HFFc6 (cell line): ENCODE measurements at regions not wholly inside any gene's neighbourhood (a gene's known extent, or its start where the extent isn't known, plus 50 kb on each side); places are given as distances from the start of the nearest gene placed in this dataset.
"Not testable (repeated sequence)": the region's sequence is repeated elsewhere in the genome, so short reads cannot be mapped to it uniquely, and the experiment has no call there.

Experiments
- DNase-seq: peaks from one replicate; pipeline ENCODE4 v3.0.0-alpha.2; 2018
- H3K27ac Mint-ChIP-seq: 2 replicates; pipeline ENCODE4 v1.8.0; 2020; ENCODE audit warnings: mild to moderate bottlenecking, mixed read lengths
- H3K27me3 Mint-ChIP-seq: 2 replicates; pipeline ENCODE4 v1.8.0; 2021; ENCODE audit warnings: mild to moderate bottlenecking, moderate library complexity, mixed read lengths; ENCODE audit not compliant: insufficient read depth
- H3K36me3 Mint-ChIP-seq: 2 replicates; pipeline ENCODE4 v1.8.0; 2021; ENCODE audit warnings: low read depth, mixed read lengths
- H3K4me1 Mint-ChIP-seq: 2 replicates; pipeline ENCODE4 v1.8.0; 2020; ENCODE audit warnings: low read depth, mixed read lengths
- H3K4me3 Mint-ChIP-seq: 2 replicates; pipeline ENCODE4 v1.8.0; 2020; ENCODE audit warnings: mild to moderate bottlenecking, moderate library complexity, mixed read lengths
- H3K9me3 Mint-ChIP-seq: 2 replicates; pipeline ENCODE4 v1.8.0; 2020; ENCODE audit warnings: mild to moderate bottlenecking, mixed read lengths
- CTCF ChIP-seq: fragments of 200-600 bp; sonication (generic); IDR thresholded peaks from 2 replicates; pipeline ENCODE4 v1.5.0; 2021; ENCODE audit warnings: antibody characterized with exemption, mild to moderate bottlenecking

- no peak overlapping the region for H3K27ac Mint-ChIP-seq
Measured at GRCh38 chr19:37303591-37304171, 67.2 kb upstream of the ZNF527 start.

GRCh38 chr19:37304190-37304883 lies 66.6 kb upstream of the ZNF527 start:
- H3K27me3 Mint-ChIP-seq: no peaks in the 10 kb centered on the region
- DNase-seq: no peak

More at GRCh38 chr19:37303591-37304171, 67.2 kb upstream of the ZNF527 start:
- Mint-ChIP-seq H3K4me3 (no peak overlapping the region), H3K27me3 (no peaks in the 10 kb centered on the region), H3K9me3 (peaks cover 40% of the 10 kb centered on the region), H3K36me3 (peaks cover 6% of the 10 kb centered on the region), H3K4me1 (no peaks in the 10 kb centered on the region)
- TF ChIP-seq CTCF: no peak
- no peak for DNase-seq

GRCh38 chr19:37304884-37305255 lies 66.0 kb upstream of the ZNF527 start:
- no peaks in the 10 kb centered on the region; the same call in 1 of the 2 replicates for H3K27me3 Mint-ChIP-seq
- no peaks in the 10 kb centered on the region for H3K4me1 Mint-ChIP-seq
- DNase-seq: no peak
- no peak overlapping the region for H3K4me3 Mint-ChIP-seq
- no peak for TF ChIP-seq CTCF
- H3K36me3 Mint-ChIP-seq: peaks cover 6% of the 10 kb centered on the region
- H3K9me3 Mint-ChIP-seq: peaks cover 40% of the 10 kb centered on the region
- H3K27ac Mint-ChIP-seq: no peak overlapping the region

More at GRCh38 chr19:37304190-37304883, 66.6 kb upstream of the ZNF527 start:
- H3K4me3 Mint-ChIP-seq: no peak overlapping the region
- no peaks in the 10 kb centered on the region for H3K4me1 Mint-ChIP-seq
- peaks cover 40% of the 10 kb centered on the region for H3K9me3 Mint-ChIP-seq
- H3K36me3 Mint-ChIP-seq: peaks cover 6% of the 10 kb centered on the region
- H3K27ac Mint-ChIP-seq: no peak overlapping the region
- TF ChIP-seq CTCF: no peak

- DNase-seq: no peak
- Mint-ChIP-seq H3K4me1 (no peaks in the 10 kb centered on the region), H3K27ac (no peak overlapping the region), H3K27me3 (no peaks in the 10 kb centered on the region; the same call in 1 of the 2 replicates), H3K9me3 (peaks cover 40% of the 10 kb centered on the region), H3K36me3 (peaks cover 6% of the 10 kb centered on the region), H3K4me3 (no peak overlapping the region)
- TF ChIP-seq CTCF: no peak
Measured at GRCh38 chr19:37306383-37306963, 64.4 kb upstream of the ZNF527 start.

GRCh38 chr19:37309834-37310575 lies 60.9 kb upstream of the ZNF527 start:
- H3K27me3 Mint-ChIP-seq: no peaks in the 10 kb centered on the region; the same call in 1 of the 2 replicates
- H3K9me3 Mint-ChIP-seq: peaks cover 26% of the 10 kb centered on the region
- DNase-seq: no peak
- H3K4me3 Mint-ChIP-seq: no peak overlapping the region
- no peak for TF ChIP-seq CTCF
- no peaks in the 10 kb centered on the region; the same call in 1 of the 2 replicates for H3K36me3 Mint-ChIP-seq
- peaks cover 14% of the 10 kb centered on the region for H3K4me1 Mint-ChIP-seq
- H3K27ac Mint-ChIP-seq: no peak overlapping the region

- Mint-ChIP-seq H3K9me3 (peaks cover 17% of the 10 kb centered on the region), H3K27ac (peak overlapping the region; percentile 71), H3K4me3 (peak overlapping the region; percentile 79), H3K4me1 (peaks cover 14% of the 10 kb centered on the region)
- H3K27me3 Mint-ChIP-seq, H3K36me3 Mint-ChIP-seq: not testable (repeated sequence)
- peak; percentile 25 for DNase-seq
Measured at GRCh38 chr19:37312531-37313334, 58.2 kb upstream of the ZNF527 start.
